ENCODE measurements at regions not wholly inside any gene's neighbourhood (a gene's known extent, or its start where the extent isn't known, plus 50 kb on each side); places are given as distances from the start of the nearest gene placed in this dataset.
A peak's percentile ranks its signal among the peaks of the same experiment; 100 is the strongest.

GRCh38 chr2:160667811-160668210 lies 174.2 kb upstream of the RBMS1 start:
- no peak for DNase-seq (ENCODE audit: low read depth in 4 of 4, low spot score in 3 of 4)

GRCh38 chr2:160670618-160671017 lies 177.0 kb upstream of the RBMS1 start:
- DNase-seq (ENCODE audit: low read depth in 4 of 4, low spot score in 3 of 4) = no peak

- no peak for DNase-seq (ENCODE audit: low read depth in 4 of 4, low spot score in 3 of 4)
These were observed 178.6 kb upstream of the RBMS1 start for GRCh38 chr2:160672211-160672610.

- DNase-seq (ENCODE audit: low read depth in 4 of 4, low spot score in 3 of 4) = no peak
These were observed 180.6 kb upstream of the RBMS1 start for GRCh38 chr2:160674146-160674750.

- DNase-seq (ENCODE audit: low read depth in 4 of 4, low spot score in 3 of 4) = no peak
These were observed 186.1 kb upstream of the RBMS1 start for GRCh38 chr2:160679686-160680085.

- DNase-seq (ENCODE audit: low read depth in 4 of 4, low spot score in 3 of 4) = no peak
These were observed 186.7 kb upstream of the RBMS1 start for GRCh38 chr2:160680294-160680693.

GRCh38 chr2:160680974-160681373 lies 187.4 kb upstream of the RBMS1 start:
- DNase-seq (ENCODE audit: low read depth in 4 of 4, low spot score in 3 of 4) = no peak

- no peak for DNase-seq (ENCODE audit: low read depth in 4 of 4, low spot score in 3 of 4)
These were observed 189.6 kb upstream of the RBMS1 start for GRCh38 chr2:160683206-160683605.

GRCh38 chr2:160687629-160688028 lies 194.0 kb upstream of the RBMS1 start:
- no peak for DNase-seq (ENCODE audit: low read depth in 4 of 4, low spot score in 3 of 4)

GRCh38 chr2:160689441-160689840 lies 195.8 kb upstream of the RBMS1 start:
- DNase-seq (ENCODE audit: low read depth in 4 of 4, low spot score in 3 of 4) = no peak

- DNase-seq (ENCODE audit: low read depth in 4 of 4, low spot score in 3 of 4) = no peak
These were observed 200.6 kb upstream of the RBMS1 start for GRCh38 chr2:160694221-160694620.

- no peak for DNase-seq (ENCODE audit: low read depth in 4 of 4, low spot score in 3 of 4)
These were observed 201.0 kb upstream of the RBMS1 start for GRCh38 chr2:160694631-160695030.

GRCh38 chr2:160695402-160696086 lies 201.9 kb upstream of the RBMS1 start:
- no peak for DNase-seq (ENCODE audit: low read depth in 4 of 4, low spot score in 3 of 4)

GRCh38 chr2:160696087-160696452 lies 202.5 kb upstream of the RBMS1 start:
- DNase-seq (ENCODE audit: low read depth in 4 of 4, low spot score in 3 of 4) = no peak

GRCh38 chr2:160697817-160698216 lies 204.2 kb upstream of the RBMS1 start:
- no peak for DNase-seq (ENCODE audit: low read depth in 4 of 4, low spot score in 3 of 4)

- peak; percentile 29 to 44 (median 38) for DNase-seq (ENCODE audit: low read depth in 4 of 4, low spot score in 3 of 4)
These were observed 206.6 kb upstream of the RBMS1 start for GRCh38 chr2:160700021-160700814.

GRCh38 chr2:160701822-160702221 lies 208.2 kb upstream of the RBMS1 start:
- no peak for DNase-seq (ENCODE audit: low read depth in 4 of 4, low spot score in 3 of 4)

GRCh38 chr2:160702754-160703153 lies 209.1 kb upstream of the RBMS1 start:
- DNase-seq (ENCODE audit: low read depth in 4 of 4, low spot score in 3 of 4) = no peak

- DNase-seq (ENCODE audit: low read depth in 4 of 4, low spot score in 3 of 4) = no peak
These were observed 210.3 kb upstream of the RBMS1 start for GRCh38 chr2:160703648-160704585.

GRCh38 chr2:160715428-160715827 lies 221.8 kb upstream of the RBMS1 start:
- DNase-seq (ENCODE audit: low read depth in 4 of 4, low spot score in 3 of 4) = no peak

- no peak for DNase-seq (ENCODE audit: low read depth in 4 of 4, low spot score in 3 of 4)
These were observed 225.5 kb upstream of the RBMS1 start for GRCh38 chr2:160719116-160719515.

Measured in left renal pelvis (tissue), 4 donors.